NB4 (cell line): ENCODE measurements at regions not wholly inside any gene's neighbourhood (a gene's known extent, or its start where the extent isn't known, plus 50 kb on each side); places are given as distances from the start of the nearest gene placed in this dataset.

Source experiments
- DNase-seq: peaks from one replicate; pipeline ENCODE4 v3.0.0; 2010; ENCODE audit warnings: low read depth
- H3K4me3 ChIP-seq: one replicate; pipeline ENCODE4 v1.5.1; 2011; ENCODE audit warnings: mild to moderate bottlenecking, low read depth, low read length, moderate library complexity
- CTCF ChIP-seq: IDR thresholded peaks from one replicate; pipeline ENCODE4 v1.5.1; 2012; ENCODE audit warnings: low read depth, low read length
- MAX ChIP-seq: IDR thresholded peaks from 2 replicates; pipeline ENCODE4 v1.6.1; 2011; ENCODE audit warnings: low read depth, low read length
- MYC ChIP-seq: IDR thresholded peaks from 2 replicates; pipeline ENCODE4 v1.6.1; 2011; ENCODE audit warnings: low read depth, low read length
- POLR2A ChIP-seq: IDR thresholded peaks from 2 replicates; pipeline ENCODE4 v1.6.1; 2011; ENCODE audit warnings: mild to moderate bottlenecking; ENCODE audit not compliant: insufficient read length; ENCODE audit errors: extremely low read depth

GRCh38 chr16:65495106-65495505 lies 373.2 kb upstream of the CDH11 start:
- H3K4me3 ChIP-seq = no peak overlapping the region
- no peak for DNase-seq

GRCh38 chr16:65494609-65495008 lies 372.7 kb upstream of the CDH11 start:
- DNase-seq = no peak
- H3K4me3 ChIP-seq = no peak overlapping the region
- TF ChIP-seq MYC = no peak
- no peak for TF ChIP-seq MAX
- no peak for TF ChIP-seq CTCF
- no peak for TF ChIP-seq POLR2A

More at GRCh38 chr16:65495106-65495505, 373.2 kb upstream of the CDH11 start:
- TF ChIP-seq POLR2A (no peak), CTCF (no peak), MYC (no peak), MAX (no peak)

- TF ChIP-seq MYC (no peak), MAX (no peak), POLR2A (no peak), CTCF (no peak)
- DNase-seq = no peak
- H3K4me3 ChIP-seq = no peak overlapping the region
Measured at GRCh38 chr16:65494080-65494479, 372.2 kb upstream of the CDH11 start.

- TF ChIP-seq MAX (no peak), POLR2A (no peak), MYC (no peak), CTCF (no peak)
- H3K4me3 ChIP-seq = no peak overlapping the region
- no peak for DNase-seq
Measured at GRCh38 chr16:65490286-65490685, 368.4 kb upstream of the CDH11 start.

GRCh38 chr16:65489531-65490023 lies 367.7 kb upstream of the CDH11 start:
- no peak for DNase-seq
- H3K4me3 ChIP-seq = no peak overlapping the region
- TF ChIP-seq CTCF (no peak), POLR2A (no peak), MYC (no peak), MAX (no peak)

- DNase-seq = no peak
- no peak overlapping the region for H3K4me3 ChIP-seq
- no peak for TF ChIP-seq MYC
- no peak for TF ChIP-seq POLR2A
- TF ChIP-seq MAX = no peak
- TF ChIP-seq CTCF = no peak
Measured at GRCh38 chr16:65487231-65487630, 365.4 kb upstream of the CDH11 start.
